RWPE2 (cell line): ENCODE measurements at regions not wholly inside any gene's neighbourhood (a gene's known extent, or its start where the extent isn't known, plus 50 kb on each side); places are given as distances from the start of the nearest gene placed in this dataset.

Source experiments
- ATAC-seq: fragments of 200-7000 bp; cut with Tn5 transposase; 3 replicates; pipeline ENCODE4 v1.9.1; 2021; ENCODE audit warnings: low read depth
- DNase-seq: peaks from one replicate; pipeline ENCODE4 v3.0.0-alpha.2; 2020; ENCODE audit warnings: low spot score
- H3K27ac ChIP-seq: fragments of 450-650 bp; 2 replicates; pipeline ENCODE4 v1.5.1; 2017; ENCODE audit warnings: mild to moderate bottlenecking; ENCODE audit not compliant: poor library complexity, severe bottlenecking
- H3K27me3 ChIP-seq: fragments of 250-450 bp; sonication (Bioruptor Pico); 2 replicates; pipeline ENCODE4 v1.5.1; 2021; ENCODE audit warnings: mild to moderate bottlenecking, moderate library complexity; ENCODE audit not compliant: insufficient read depth, poor library complexity, severe bottlenecking
- H3K36me3 ChIP-seq: fragments of 250-450 bp; sonication (Bioruptor Pico); 2 replicates; pipeline ENCODE4 v1.5.1; 2020; ENCODE audit warnings: low read depth, mild to moderate bottlenecking, moderate library complexity
- H3K4me1 ChIP-seq: fragments of 250-450 bp; sonication (Bioruptor Pico); 2 replicates; pipeline ENCODE4 v1.5.1; 2021; ENCODE audit warnings: mild to moderate bottlenecking, moderate library complexity; ENCODE audit not compliant: insufficient read depth, poor library complexity, severe bottlenecking
- H3K4me3 ChIP-seq: fragments of 250-450 bp; sonication (Bioruptor Pico); 2 replicates; pipeline ENCODE4 v1.5.1; 2021; ENCODE audit warnings: mild to moderate bottlenecking, moderate library complexity; ENCODE audit not compliant: severe bottlenecking
- H3K9me3 ChIP-seq: fragments of 250-450 bp; sonication (Bioruptor Pico); 2 replicates; pipeline ENCODE4 v1.5.1; 2021; ENCODE audit warnings: mild to moderate bottlenecking, moderate library complexity; ENCODE audit not compliant: severe bottlenecking
- TF ChIP-seq, protein P1 (sequence below): fragments of 450-650 bp; IDR thresholded peaks from one replicate; pipeline ENCODE4 v1.5.1; 2017; ENCODE audit warnings: mild to moderate bottlenecking, moderate library complexity; ENCODE audit not compliant: poor library complexity, severe bottlenecking

DNA sequence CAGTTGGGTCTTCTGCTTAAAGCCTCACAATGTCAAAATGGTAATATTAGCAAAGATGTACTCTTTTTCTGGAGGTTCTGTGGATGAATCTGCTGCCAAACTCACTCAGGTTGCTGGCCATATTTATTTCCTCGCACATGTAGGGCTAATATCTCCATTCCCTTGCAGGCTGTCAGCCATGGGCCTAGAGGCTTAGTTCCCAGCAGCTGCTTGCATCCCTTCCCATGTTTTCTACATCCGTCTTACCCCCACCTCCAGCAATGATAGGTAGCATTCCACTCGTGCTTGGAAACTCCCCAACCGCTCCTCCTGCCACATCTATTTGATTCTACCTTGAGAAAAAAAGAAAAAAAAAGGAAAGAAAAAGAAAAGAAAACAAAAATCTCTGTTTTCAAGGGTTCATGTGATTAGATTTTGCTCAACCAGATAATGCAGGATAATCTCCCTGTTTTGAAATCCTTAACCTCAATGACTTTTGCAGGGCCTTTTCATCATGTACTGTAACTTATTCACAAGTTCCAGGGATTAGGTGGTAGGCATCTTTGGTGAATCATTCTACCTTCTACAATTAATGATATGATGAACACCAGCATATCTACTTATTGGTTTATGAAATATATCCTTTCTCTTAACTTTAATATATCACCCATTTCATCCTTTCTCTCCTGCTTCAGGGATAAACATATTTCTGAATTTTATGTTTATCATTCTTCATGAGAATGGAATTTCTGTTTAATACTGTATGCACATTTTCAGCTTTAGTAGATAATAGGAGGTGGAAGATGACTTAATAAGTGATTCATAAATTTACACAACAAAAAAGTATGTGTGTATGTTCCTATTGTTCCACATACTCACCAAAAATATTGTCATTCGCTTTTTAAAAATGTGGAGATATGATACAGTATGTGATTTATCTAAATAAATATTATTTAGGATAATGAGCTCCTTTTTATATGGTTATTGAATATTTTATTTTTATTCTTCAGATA is 931.9 kb downstream of the SLITRK5 start:
- TF ChIP-seq, protein P1, sequence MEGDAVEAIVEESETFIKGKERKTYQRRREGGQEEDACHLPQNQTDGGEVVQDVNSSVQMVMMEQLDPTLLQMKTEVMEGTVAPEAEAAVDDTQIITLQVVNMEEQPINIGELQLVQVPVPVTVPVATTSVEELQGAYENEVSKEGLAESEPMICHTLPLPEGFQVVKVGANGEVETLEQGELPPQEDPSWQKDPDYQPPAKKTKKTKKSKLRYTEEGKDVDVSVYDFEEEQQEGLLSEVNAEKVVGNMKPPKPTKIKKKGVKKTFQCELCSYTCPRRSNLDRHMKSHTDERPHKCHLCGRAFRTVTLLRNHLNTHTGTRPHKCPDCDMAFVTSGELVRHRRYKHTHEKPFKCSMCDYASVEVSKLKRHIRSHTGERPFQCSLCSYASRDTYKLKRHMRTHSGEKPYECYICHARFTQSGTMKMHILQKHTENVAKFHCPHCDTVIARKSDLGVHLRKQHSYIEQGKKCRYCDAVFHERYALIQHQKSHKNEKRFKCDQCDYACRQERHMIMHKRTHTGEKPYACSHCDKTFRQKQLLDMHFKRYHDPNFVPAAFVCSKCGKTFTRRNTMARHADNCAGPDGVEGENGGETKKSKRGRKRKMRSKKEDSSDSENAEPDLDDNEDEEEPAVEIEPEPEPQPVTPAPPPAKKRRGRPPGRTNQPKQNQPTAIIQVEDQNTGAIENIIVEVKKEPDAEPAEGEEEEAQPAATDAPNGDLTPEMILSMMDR, result no peak
- no peak for DNase-seq
- Histone ChIP-seq H3K4me1 (no peaks in the 10 kb centered on the region), H3K36me3 (no peaks in the 10 kb centered on the region), H3K27ac (no peak overlapping the region), H3K27me3 (no peaks in the 10 kb centered on the region), H3K9me3 (no peaks in the 10 kb centered on the region), H3K4me3 (no peak overlapping the region)
- ATAC-seq, result no peak

DNA sequence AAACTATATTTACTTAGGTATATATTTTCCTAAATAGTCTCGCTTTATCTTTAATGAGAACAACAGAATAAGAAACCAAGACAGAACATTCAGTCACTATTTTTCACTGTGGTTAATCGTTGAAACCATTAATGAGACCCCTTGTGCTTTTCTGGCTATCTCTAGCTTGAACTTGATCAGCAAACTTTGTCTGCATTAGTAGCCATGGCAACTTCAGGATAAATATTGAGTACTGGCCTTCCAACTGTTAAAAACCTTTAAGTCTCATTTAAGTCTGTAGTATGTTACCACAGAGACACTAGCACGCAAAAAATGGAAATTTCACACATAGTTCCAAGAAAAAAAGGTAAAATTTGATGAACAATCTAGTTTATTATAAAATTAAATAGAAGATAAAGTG is 946.0 kb downstream of the SLITRK5 start:
- Histone ChIP-seq H3K27me3 (no peaks in the 10 kb centered on the region), H3K4me3 (no peak overlapping the region), H3K4me1 (no peaks in the 10 kb centered on the region), H3K36me3 (no peaks in the 10 kb centered on the region), H3K9me3 (no peaks in the 10 kb centered on the region), H3K27ac (no peak overlapping the region)
- TF ChIP-seq, protein P1, result no peak
- ATAC-seq, result no peak
- DNase-seq, result no peak

DNA sequence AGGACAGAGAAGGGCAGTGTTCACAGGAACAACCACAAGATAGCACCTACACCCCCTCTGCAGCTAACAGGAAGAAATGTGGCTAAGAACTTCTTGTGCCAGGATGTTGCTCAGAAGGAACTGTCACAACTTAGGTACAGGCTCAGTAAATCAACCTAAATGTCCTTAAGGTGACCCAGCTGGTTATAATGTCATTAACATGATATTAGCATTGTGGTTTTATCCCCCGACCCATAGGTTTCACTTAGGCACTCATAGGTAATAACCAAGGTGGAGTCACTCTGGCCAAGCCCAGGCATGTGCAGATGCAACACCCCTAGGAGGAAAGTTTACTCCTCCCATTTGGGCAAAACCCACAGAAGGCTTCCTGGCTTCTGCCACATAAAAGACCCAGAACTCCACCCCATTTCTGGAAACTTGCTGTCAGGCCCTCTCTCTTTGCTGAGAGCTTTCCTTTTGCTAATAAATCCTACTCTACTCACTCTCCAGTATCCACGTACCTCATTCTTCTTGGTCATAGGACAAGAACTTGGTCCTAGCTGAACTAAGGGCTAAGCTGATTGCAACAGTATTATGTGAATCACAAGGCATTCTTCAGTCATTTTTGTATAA is 951.3 kb downstream of the SLITRK5 start:
- ATAC-seq, result peak; percentile 52; the same call in 2 of the 3 replicates
- H3K4me3 ChIP-seq, result no peak overlapping the region
- H3K27ac ChIP-seq, result no peak overlapping the region
- H3K27me3 ChIP-seq, result no peaks in the 10 kb centered on the region
- H3K9me3 ChIP-seq, result no peaks in the 10 kb centered on the region
- H3K36me3 ChIP-seq, result no peaks in the 10 kb centered on the region
- no peak for DNase-seq
- no peaks in the 10 kb centered on the region for H3K4me1 ChIP-seq
- TF ChIP-seq, protein P1, result no peak

DNA sequence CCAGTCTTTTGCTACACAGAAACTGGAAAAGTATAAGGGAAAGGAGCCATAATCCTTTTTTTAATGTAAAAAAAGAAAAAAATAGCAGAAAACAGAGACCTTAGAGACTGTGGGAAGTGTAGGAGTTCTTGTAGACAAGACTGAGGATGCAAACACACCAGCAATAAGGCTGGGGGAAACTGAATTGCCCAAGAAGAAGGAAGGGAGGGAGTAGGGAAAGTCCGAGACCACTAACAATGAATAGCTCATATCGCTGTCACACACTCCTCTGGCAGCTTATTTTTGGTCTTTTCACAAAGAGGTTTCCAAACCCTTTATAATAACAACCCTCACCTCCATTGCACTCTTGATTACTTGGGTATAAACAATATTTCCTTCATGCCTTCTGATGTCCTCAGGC is 952.0 kb downstream of the SLITRK5 start:
- Histone ChIP-seq H3K27me3 (no peaks in the 10 kb centered on the region), H3K4me1 (no peaks in the 10 kb centered on the region), H3K9me3 (no peaks in the 10 kb centered on the region), H3K4me3 (no peak overlapping the region), H3K36me3 (no peaks in the 10 kb centered on the region), H3K27ac (no peak overlapping the region)
- no peak for ATAC-seq
- TF ChIP-seq, protein P1, result no peak
- DNase-seq, result no peak
